ENCODE measurements at regions not wholly inside any gene's neighbourhood (a gene's known extent, or its start where the extent isn't known, plus 50 kb on each side); places are given as distances from the start of the nearest gene placed in this dataset.

GRCh38 chrX:22629105-22629725, 356.5 kb downstream of the CBLL2 start:
- no peak for DNase-seq (ENCODE audit: low read depth)
- no peak for TF ChIP-seq CTCF (IDR thresholded peaks at IDR 0.05; ENCODE audit: control insufficient read depth, extremely low read depth, insufficient read depth)
- no peak overlapping the region for H3K4me3 ChIP-seq (ENCODE audit: low read depth, low read length)

GRCh38 chrX:22634083-22634482, 361.4 kb downstream of the CBLL2 start:
- H3K4me3 ChIP-seq (ENCODE audit: low read depth, low read length), result no peak overlapping the region
- no peak for DNase-seq (ENCODE audit: low read depth)
- TF ChIP-seq CTCF (IDR thresholded peaks at IDR 0.05; ENCODE audit: control insufficient read depth, extremely low read depth, insufficient read depth), result no peak

GRCh38 chrX:22634751-22635150, 362.0 kb downstream of the CBLL2 start:
- H3K4me3 ChIP-seq (ENCODE audit: low read depth, low read length), result no peak overlapping the region
- TF ChIP-seq CTCF (IDR thresholded peaks at IDR 0.05; ENCODE audit: control insufficient read depth, extremely low read depth, insufficient read depth), result no peak
- DNase-seq (ENCODE audit: low read depth), result no peak

- no peak overlapping the region for H3K4me3 ChIP-seq (ENCODE audit: low read depth, low read length)
- DNase-seq (ENCODE audit: low read depth), result no peak
- TF ChIP-seq CTCF (IDR thresholded peaks at IDR 0.05; ENCODE audit: control insufficient read depth, extremely low read depth, insufficient read depth), result no peak
These were observed 351.5 kb upstream of the DDX53 start for GRCh38 chrX:22648281-22648680.

GRCh38 chrX:22650691-22651090, 349.1 kb upstream of the DDX53 start:
- no peak for DNase-seq (ENCODE audit: low read depth)
- no peak overlapping the region for H3K4me3 ChIP-seq (ENCODE audit: low read depth, low read length)
- no peak for TF ChIP-seq CTCF (IDR thresholded peaks at IDR 0.05; ENCODE audit: control insufficient read depth, extremely low read depth, insufficient read depth)

- no peak for TF ChIP-seq CTCF (IDR thresholded peaks at IDR 0.05; ENCODE audit: control insufficient read depth, extremely low read depth, insufficient read depth)
- H3K4me3 ChIP-seq (ENCODE audit: low read depth, low read length), result no peak overlapping the region
- DNase-seq (ENCODE audit: low read depth), result no peak
These were observed 347.2 kb upstream of the DDX53 start for GRCh38 chrX:22652596-22652995.

GRCh38 chrX:22660756-22661155, 339.0 kb upstream of the DDX53 start:
- TF ChIP-seq CTCF (IDR thresholded peaks at IDR 0.05; ENCODE audit: control insufficient read depth, extremely low read depth, insufficient read depth), result no peak
- DNase-seq (ENCODE audit: low read depth), result no peak
- H3K4me3 ChIP-seq (ENCODE audit: low read depth, low read length), result no peak overlapping the region

Data from LNCaP clone FGC (cell line).